ENCODE measurements at regions not wholly inside any gene's neighbourhood (a gene's known extent, or its start where the extent isn't known, plus 50 kb on each side); places are given as distances from the start of the nearest gene placed in this dataset.

- TF ChIP-seq TSHZ2 (CRISPR knock-in tag; IDR thresholded peaks at IDR 0.05) (no peak), PATZ1 (CRISPR knock-in tag; IDR thresholded peaks at IDR 0.05; ENCODE audit: borderline replicate concordance) (no peak), GLIS3 (CRISPR knock-in tag; IDR thresholded peaks at IDR 0.05) (no peak), ARNTL (CRISPR knock-in tag; IDR thresholded peaks at IDR 0.05; ENCODE audit: borderline replicate concordance, low read depth) (no peak), POU6F1 (CRISPR knock-in tag; IDR thresholded peaks at IDR 0.05; ENCODE audit: borderline replicate concordance, low read depth) (no peak), TCF4 (CRISPR knock-in tag; IDR thresholded peaks at IDR 0.05; ENCODE audit: borderline replicate concordance) (no peak), ZFP30 (CRISPR knock-in tag; IDR thresholded peaks at IDR 0.05) (no peak)
- TF ChIP-seq, protein P1, sequence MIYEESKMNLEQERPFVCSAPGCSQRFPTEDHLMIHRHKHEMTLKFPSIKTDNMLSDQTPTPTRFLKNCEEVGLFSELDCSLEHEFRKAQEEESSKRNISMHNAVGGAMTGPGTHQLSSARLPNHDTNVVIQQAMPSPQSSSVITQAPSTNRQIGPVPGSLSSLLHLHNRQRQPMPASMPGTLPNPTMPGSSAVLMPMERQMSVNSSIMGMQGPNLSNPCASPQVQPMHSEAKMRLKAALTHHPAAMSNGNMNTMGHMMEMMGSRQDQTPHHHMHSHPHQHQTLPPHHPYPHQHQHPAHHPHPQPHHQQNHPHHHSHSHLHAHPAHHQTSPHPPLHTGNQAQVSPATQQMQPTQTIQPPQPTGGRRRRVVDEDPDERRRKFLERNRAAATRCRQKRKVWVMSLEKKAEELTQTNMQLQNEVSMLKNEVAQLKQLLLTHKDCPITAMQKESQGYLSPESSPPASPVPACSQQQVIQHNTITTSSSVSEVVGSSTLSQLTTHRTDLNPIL (CRISPR knock-in tag; IDR thresholded peaks at IDR 0.05; ENCODE audit: low read depth), result no peak
Observed at GRCh38 chr6:101241442-101241841, 152.1 kb upstream of the GRIK2 start.
